H1 (cell line): ENCODE measurements at regions not wholly inside any gene's neighbourhood (a gene's known extent, or its start where the extent isn't known, plus 50 kb on each side); places are given as distances from the start of the nearest gene placed in this dataset.
A peak's percentile ranks its signal among the peaks of the same experiment; 100 is the strongest.

Source experiments
- CTCF ChIA-PET: fragments of 300-600 bp; sonication (Branson Sonifier 250); formaldehyde crosslinking; loops from one replicate; lab custom pipeline; 2021; ENCODE audit not compliant: partially characterized antibody; lab: Charles Lee
- POLR2A ChIA-PET: fragments of 300-600 bp; sonication (Branson Sonifier 250); formaldehyde crosslinking; loops from one replicate; lab custom pipeline; 2021; ENCODE audit warnings: inconsistent platforms; ENCODE audit not compliant: partially characterized antibody; lab: Charles Lee
- DNase-seq, 2 experiments: peaks; one replicate each; pipeline versions ENCODE4 v3.0.0 to v3.0.0-alpha.2; 2010 to 2022; ENCODE audit warnings: low spot score in 2 of 2, low read depth in 1 of 2, mixed read lengths in 1 of 2
- FAIRE-seq: peaks from 2 replicates; lab custom pipeline; 2011; peaks lifted over from hg19 to GRCh38; lab: Jason Lieb, UNC
- H2AFZ ChIP-seq: 2 replicates; pipeline ENCODE4 v1.8.1; 2012; ENCODE audit warnings: low read length, inconsistent platforms
- H2AK5ac ChIP-seq: 2 replicates; pipeline ENCODE4 v1.6.1; 2013; ENCODE audit warnings: low read depth, low read length
- H2BK120ac ChIP-seq: replicated peaks from 2 replicates; pipeline ENCODE3; 2013; ENCODE audit warnings: low read depth, low read length, inconsistent platforms
- H2BK12ac ChIP-seq: 2 replicates; pipeline ENCODE4 v1.6.1; 2013; ENCODE audit warnings: low read depth, low read length
- H2BK15ac ChIP-seq: 2 replicates; pipeline ENCODE4 v1.6.1; 2013; ENCODE audit warnings: low read length
- H2BK20ac ChIP-seq: 2 replicates; pipeline ENCODE4 v1.6.1; 2013; ENCODE audit warnings: low read length
- H2BK5ac ChIP-seq: 2 replicates; pipeline ENCODE4 v1.6.1; 2013; ENCODE audit warnings: low read depth, low read length
- H3K14ac ChIP-seq: 2 replicates; pipeline ENCODE4 v1.6.1; 2013; ENCODE audit warnings: inconsistent platforms; ENCODE audit not compliant: insufficient read length
- H3K18ac ChIP-seq: 2 replicates; pipeline ENCODE4 v1.6.1; 2013; ENCODE audit warnings: low read length; ENCODE audit errors: extremely low read depth
- H3K23ac ChIP-seq: 2 replicates; pipeline ENCODE4 v1.6.1; 2013; ENCODE audit warnings: inconsistent platforms; ENCODE audit not compliant: insufficient read length
- H3K23me2 ChIP-seq: 2 replicates; pipeline ENCODE4 v1.6.1; 2013; ENCODE audit warnings: low read depth, low read length
- H3K27ac ChIP-seq: 2 replicates; pipeline ENCODE4 v1.6.1; 2011; ENCODE audit warnings: low read depth, low read length, inconsistent platforms
- H3K27me3 ChIP-seq, 4 experiments: replicated peaks in 1 of 4; 1 replicate in 1 of 4; 2 replicates in 3 of 4; pipeline versions ENCODE4 v1.6.1 to v1.8.1; 2011 to 2013; ENCODE audit warnings: low read length in 3 of 4, mild to moderate bottlenecking in 3 of 4, inconsistent platforms in 2 of 4, mixed read lengths in 2 of 4, moderate library complexity in 1 of 4; ENCODE audit not compliant: control insufficient read depth in 3 of 4, insufficient read depth in 3 of 4; ENCODE audit errors: extremely low read depth in 1 of 4
- H3K36me3 ChIP-seq, 4 experiments: 2 replicates each; pipeline versions ENCODE4 v1.6.1 to v1.8.1; 2011 to 2013; ENCODE audit warnings: mild to moderate bottlenecking in 4 of 4, low read length in 3 of 4, moderate library complexity in 2 of 4, control low read depth in 1 of 4, inconsistent platforms in 1 of 4; ENCODE audit not compliant: insufficient read depth in 4 of 4, control insufficient read depth in 2 of 4
- H3K4ac ChIP-seq: replicated peaks from 2 replicates; pipeline ENCODE3; 2013; ENCODE audit warnings: low read length, low read depth, mixed read lengths, inconsistent platforms; ENCODE audit not compliant: insufficient read length
- H3K4me1 ChIP-seq, 4 experiments: replicated peaks in 1 of 4; 1 replicate in 1 of 4; 2 replicates in 3 of 4; pipeline versions ENCODE4 v1.6.1 to v1.8.1; 2011 to 2013; ENCODE audit warnings: low read length in 3 of 4, inconsistent platforms in 2 of 4, mixed read lengths in 1 of 4; ENCODE audit not compliant: insufficient read depth in 4 of 4, control insufficient read depth in 3 of 4
- H3K4me2 ChIP-seq, 2 experiments: 2 replicates each; pipeline versions ENCODE4 v1.6.1 to v1.8.1; 2011 to 2013; ENCODE audit warnings: low read depth in 2 of 2, low read length in 2 of 2, control low read depth in 1 of 2, inconsistent platforms in 1 of 2, mild to moderate bottlenecking in 1 of 2; ENCODE audit not compliant: insufficient read depth in 1 of 2
- H3K4me3 ChIP-seq, 4 experiments: fragments of 200-600, 300-600 bp in 1 of 4; sonication (generic), shearing (Covaris generic), sonication (Bioruptor Twin) in 1 of 4; 2 replicates each; pipeline versions ENCODE4 v1.5.1 to v1.8.1; 2011 to 2016; ENCODE audit warnings: low read length in 4 of 4, low read depth in 3 of 4, control low read depth in 2 of 4, inconsistent platforms in 2 of 4, mild to moderate bottlenecking in 2 of 4, mixed read lengths in 1 of 4, moderate library complexity in 1 of 4; ENCODE audit not compliant: insufficient read depth in 2 of 4; ENCODE audit errors: extremely low read depth in 1 of 4
- H3K56ac ChIP-seq: replicated peaks from 2 replicates; pipeline ENCODE3; 2013; ENCODE audit warnings: low read depth, mild to moderate bottlenecking, mixed read lengths, low read length, inconsistent platforms; ENCODE audit not compliant: insufficient read length
- H3K79me1 ChIP-seq: 2 replicates; pipeline ENCODE4 v1.6.1; 2013; ENCODE audit warnings: low read depth, low read length, control low read depth
- H3K79me2 ChIP-seq, 2 experiments: 2 replicates each; pipeline versions ENCODE4 v1.6.1 to v1.8.1; 2012 to 2013; ENCODE audit warnings: low read length in 2 of 2, mild to moderate bottlenecking in 2 of 2, inconsistent platforms in 1 of 2; ENCODE audit not compliant: insufficient read depth in 2 of 2, control insufficient read depth in 1 of 2
- H3K9ac ChIP-seq, 4 experiments: replicated peaks in 1 of 4; 1 replicate in 1 of 4; 2 replicates in 3 of 4; pipeline versions ENCODE4 v1.6.1 to v1.8.1; 2011 to 2013; ENCODE audit warnings: low read depth in 3 of 4, low read length in 3 of 4, control low read depth in 2 of 4, mild to moderate bottlenecking in 2 of 4, moderate library complexity in 2 of 4, inconsistent platforms in 1 of 4; ENCODE audit errors: extremely low read depth in 1 of 4
- H3K9me3 ChIP-seq, 2 experiments: 2 replicates each; pipeline versions ENCODE4 v1.6.1 to v1.8.1; 2012 to 2013; ENCODE audit warnings: mild to moderate bottlenecking in 2 of 2, moderate library complexity in 2 of 2, control low read depth in 1 of 2, inconsistent platforms in 1 of 2, low read depth in 1 of 2, low read length in 1 of 2, mixed read lengths in 1 of 2; ENCODE audit not compliant: insufficient read depth in 2 of 2
- H4K20me1 ChIP-seq, 2 experiments: replicated peaks in 1 of 2; 2 replicates each; pipeline versions ENCODE3 to v1.8.1; 2011 to 2013; ENCODE audit warnings: inconsistent platforms in 2 of 2, low read length in 2 of 2, mild to moderate bottlenecking in 1 of 2; ENCODE audit not compliant: insufficient read depth in 2 of 2, control insufficient read depth in 1 of 2
- H4K5ac ChIP-seq: 2 replicates; pipeline ENCODE4 v1.6.1; 2013; ENCODE audit warnings: low read length, low read depth, mixed read lengths, inconsistent platforms; ENCODE audit not compliant: insufficient read length
- H4K8ac ChIP-seq: 2 replicates; pipeline ENCODE4 v1.8.0; 2013; ENCODE audit warnings: mild to moderate bottlenecking, moderate library complexity, low read length, inconsistent platforms; ENCODE audit not compliant: insufficient read depth; ENCODE audit errors: extremely low read depth
- H4K91ac ChIP-seq: replicated peaks from 2 replicates; pipeline ENCODE3; 2013; ENCODE audit warnings: low read length, mixed read lengths, inconsistent platforms; ENCODE audit not compliant: insufficient read length
- CBX5 ChIP-seq: fragments of 300-800, 300-1000 bp; sonication (generic); IDR thresholded peaks from 2 replicates; pipeline ENCODE4 v1.7.1; 2016; ENCODE audit warnings: antibody characterized with exemption, low read length, low read depth
- CHD1 ChIP-seq: IDR thresholded peaks from 2 replicates; pipeline ENCODE4 v1.6.1; 2012; ENCODE audit warnings: low read depth, low read length, improper control_type of control experiment
- CREB1 ChIP-seq: IDR thresholded peaks from 2 replicates; pipeline ENCODE4 v1.6.1; 2012; ENCODE audit warnings: inconsistent platforms
- EZH2 ChIP-seq: fragments of 200-600 bp; sonication (generic); IDR thresholded peaks from 2 replicates; pipeline ENCODE4 v1.7.1; 2012; ENCODE audit warnings: low read depth, mild to moderate bottlenecking, moderate library complexity, low read length, inconsistent platforms; ENCODE audit not compliant: severe bottlenecking
- KDM4A ChIP-seq: IDR thresholded peaks from one replicate; pipeline ENCODE4 v1.7.1; 2012; ENCODE audit warnings: low read depth, mild to moderate bottlenecking, moderate library complexity, low read length, inconsistent platforms; ENCODE audit not compliant: severe bottlenecking
- SIN3A ChIP-seq, 2 experiments: IDR thresholded peaks in 1 of 2; conservative IDR thresholded peaks in 1 of 2; 2 replicates each; pipeline ENCODE4 v1.6.1; 2011 to 2012; ENCODE audit warnings: low read length in 2 of 2, improper control_type of control experiment in 1 of 2, low read depth in 1 of 2, mild to moderate bottlenecking in 1 of 2
- SP4 ChIP-seq: IDR thresholded peaks from 2 replicates; pipeline ENCODE4 v1.6.1; 2012; ENCODE audit warnings: low read length, inconsistent platforms
- WGBS, 2 experiments: shearing (Covaris generic) in 1 of 2; methylation state at CpG; one replicate each; pipeline versions ENCODE4 v1.1.6 to v1.1.7; 2013 to 2015; ENCODE audit warnings: low lambda C conversion rate in 2 of 2, mixed read lengths in 2 of 2, inconsistent platforms in 1 of 2, low coverage in 1 of 2, missing lambda C conversion rate in 1 of 2; ENCODE audit not compliant: insufficient replicate concordance in 2 of 2, insufficient coverage in 1 of 2, insufficient read length in 1 of 2; ENCODE audit errors: extremely low coverage in 1 of 2, missing lambda C conversion rate in 1 of 2; 5-methylcytosine and 5-hydroxymethylcytosine counted together

- peak overlapping the region; percentile 35 for H4K91ac ChIP-seq
- no peak overlapping the region for H2BK15ac ChIP-seq
- H4K8ac ChIP-seq = no peak overlapping the region
- DNase-seq = no peak
- H3K4me2 ChIP-seq = no peak overlapping the region
- H3K23ac ChIP-seq = no peak overlapping the region
- TF ChIP-seq CBX5 (no peak), CREB1 (no peak), SIN3A (conservative IDR thresholded peaks at IDR 0.05 in 1 of 2, IDR thresholded peaks at IDR 0.05 in 1 of 2; ENCODE audit: low read depth in 1 of 2, low read length in 2 of 2) (no peak), KDM4A (no peak), EZH2 (no peak), SP4 (no peak), CHD1 (no peak)
- TF ChIP-seq, all 59 proteins: peak for 0
- Histone ChIP-seq H3K9ac (no peak overlapping the region), H3K14ac (no peak overlapping the region), H2AFZ (no peak overlapping the region), H3K79me2 (no peaks in the 10 kb centered on the region), H3K4me3 (no peak overlapping the region), H2BK12ac (no peak overlapping the region), H3K36me3 (peaks cover 0 to under 1% (median 0%) of the 10 kb centered on the region in 4 experiments; a peak in 1 of 8 replicates), H3K79me1 (no peaks in the 10 kb centered on the region), H2BK20ac (no peak overlapping the region), H3K27me3 (no peaks in the 10 kb centered on the region), H4K20me1 (no peaks in the 10 kb centered on the region), H3K56ac (no peak overlapping the region), H3K9me3 (peaks cover 0 to 5% of the 10 kb centered on the region in 2 experiments; a peak in 1 of 4 replicates), H2BK120ac (no peak overlapping the region), H3K23me2 (peaks cover 2% of the 10 kb centered on the region; the same call in 1 of the 2 replicates), H3K4ac (no peak overlapping the region), H3K27ac (no peak overlapping the region), H3K4me1 (peaks cover 0 to 3% (median 0%) of the 10 kb centered on the region in 4 experiments; a peak in 1 of 7 replicates), H2BK5ac (no peak overlapping the region), H3K18ac (no peak overlapping the region), H2AK5ac (no peak overlapping the region), H4K5ac (no peak overlapping the region)
- no peak for FAIRE-seq
- CTCF ChIA-PET = interaction anchor here (0.6 kb wide), 2 partner anchors 170 to 407 kb away, joined by 3 read pairs; no protein-coding TSS in a partner anchor
- WGBS, 2 experiments = 90% methylated on average over 4 of the region's 4 CpGs; no CpG with 5 or more reads in 1 of the 2 experiments
- POLR2A ChIA-PET = no interaction called here
These were observed 152.5 kb downstream of the AKR1D1 start for GRCh38 chr7:138228769-138229168.
